OCI-LY7 (cell line): ENCODE measurements at regions not wholly inside any gene's neighbourhood (a gene's known extent, or its start where the extent isn't known, plus 50 kb on each side); places are given as distances from the start of the nearest gene placed in this dataset.

Experiments used
- BruUV-seq: library from RNA; stranded (reverse); fragments of 400-500 nt; replicated peaks from 2 replicates; lab custom pipeline; 2021; lab: Mats Ljungman, UMichigan
- CTCF ChIA-PET: fragments of 300-600 bp; sonication (Branson Sonifier 250); formaldehyde crosslinking; loops from one replicate; lab custom pipeline; 2022; ENCODE audit warnings: antibody characterized with exemption; ENCODE audit not compliant: unreplicated experiment; lab: Charles Lee
- POLR2A ChIA-PET: fragments of 300-600 bp; sonication (Branson Sonifier 250); formaldehyde crosslinking; loops from one replicate; lab custom pipeline; 2022; ENCODE audit warnings: antibody characterized with exemption; lab: Charles Lee
- DNase-seq: peaks from one replicate; pipeline ENCODE4 v3.0.0-alpha.2; 2015; ENCODE audit warnings: low spot score
- H2AFZ ChIP-seq: fragments of 200-600 bp; sonication (generic), shearing (Covaris generic); 2 replicates; pipeline ENCODE4 v1.6.1; 2014; ENCODE audit warnings: mild to moderate bottlenecking, antibody characterized with exemption, low read length, moderate library complexity
- H3K27ac ChIP-seq: fragments of 200-600 bp; sonication (generic); 2 replicates; pipeline ENCODE4 v1.5.1; 2014; ENCODE audit warnings: mixed run types, low read depth, mild to moderate bottlenecking, moderate library complexity, low read length, inconsistent platforms; ENCODE audit not compliant: poor library complexity, severe bottlenecking
- H3K36me3 ChIP-seq: fragments of 200-600 bp; sonication (generic); 2 replicates; pipeline ENCODE4 v1.6.1; 2014; ENCODE audit warnings: mild to moderate bottlenecking, antibody characterized with exemption, low read length, moderate library complexity, mixed read lengths; ENCODE audit not compliant: insufficient read depth
- H3K4me1 ChIP-seq: fragments of 200-600 bp; sonication (generic); 2 replicates; pipeline ENCODE4 v1.5.1; 2014; ENCODE audit warnings: mild to moderate bottlenecking, low read length; ENCODE audit not compliant: insufficient read depth, poor library complexity, severe bottlenecking
- H3K4me2 ChIP-seq: fragments of 200-600 bp; sonication (generic); 2 replicates; pipeline ENCODE4 v1.6.1; 2014; ENCODE audit warnings: mild to moderate bottlenecking, low read length
- H3K4me3 ChIP-seq: fragments of 200-600 bp; sonication (generic); 2 replicates; pipeline ENCODE4 v1.5.1; 2014; ENCODE audit warnings: mild to moderate bottlenecking, low read depth, low read length; ENCODE audit not compliant: poor library complexity, severe bottlenecking
- H3K79me2 ChIP-seq: fragments of 200-600 bp; sonication (generic); 2 replicates; pipeline ENCODE4 v1.6.1; 2016; ENCODE audit warnings: low read depth, mild to moderate bottlenecking, low read length, moderate library complexity, mixed read lengths; ENCODE audit not compliant: insufficient read depth
- H3K9me2 ChIP-seq: fragments of 200-600 bp; sonication (generic); 2 replicates; pipeline ENCODE4 v1.6.1; 2016; ENCODE audit warnings: mild to moderate bottlenecking, low read length, mixed read lengths; ENCODE audit not compliant: insufficient read depth
- H3K9me3 ChIP-seq: fragments of 200-600 bp; sonication (generic); 2 replicates; pipeline ENCODE4 v1.6.1; 2014; ENCODE audit warnings: mild to moderate bottlenecking, mixed run types, low read length, mixed read lengths
- H4K20me1 ChIP-seq: fragments of 200-600 bp; sonication (generic); 2 replicates; pipeline ENCODE4 v1.6.1; 2014; ENCODE audit warnings: mild to moderate bottlenecking, antibody characterized with exemption, low read length, moderate library complexity, mixed read lengths; ENCODE audit not compliant: insufficient read depth
- CTCF ChIP-seq: fragments of 200-600 bp; sonication (generic); conservative IDR thresholded peaks from 2 replicates; pipeline ENCODE4 v1.5.1; 2014; ENCODE audit warnings: mild to moderate bottlenecking, antibody characterized with exemption, low read length, moderate library complexity, mixed read lengths
- EZH2phosphoT487 ChIP-seq: fragments of 200-600 bp; sonication (generic); IDR thresholded peaks from 2 replicates; pipeline ENCODE4 v1.6.1; 2018; ENCODE audit warnings: low read depth, borderline replicate concordance, mild to moderate bottlenecking, mixed run types, antibody characterized with exemption, low read length, moderate library complexity, mixed read lengths
- intact Hi-C: fragments of 100-400 bp; cut with micrococcal nuclease; formaldehyde crosslinking; loops from one replicate; pipeline ENCODE4 v1.10.0; 2022; ENCODE audit not compliant: unreplicated experiment

GRCh38 chr10:71046747-71047146 lies 158.4 kb upstream of the PCBD1 start:
- Histone ChIP-seq H3K9me2 (no peaks in the 10 kb centered on the region), H3K4me3 (no peak overlapping the region), H3K79me2 (no peaks in the 10 kb centered on the region), H3K4me2 (no peak overlapping the region), H3K4me1 (no peaks in the 10 kb centered on the region), H2AFZ (no peak overlapping the region), H3K9me3 (no peaks in the 10 kb centered on the region), H3K27ac (no peak overlapping the region), H4K20me1 (no peaks in the 10 kb centered on the region), H3K36me3 (no peaks in the 10 kb centered on the region)
- ChIA-PET POLR2A (no interaction called here), CTCF (no interaction called here)
- intact Hi-C loops = no loop called here
- DNase-seq = no peak
- no TSS peak for BruUV-seq
- no peak for TF ChIP-seq EZH2phosphoT487

GRCh38 chr10:71048971-71049615 lies 160.7 kb upstream of the PCBD1 start:
- Histone ChIP-seq H3K4me2 (no peak overlapping the region), H3K27ac (no peak overlapping the region), H3K9me2 (no peaks in the 10 kb centered on the region), H3K36me3 (no peaks in the 10 kb centered on the region), H3K4me1 (no peaks in the 10 kb centered on the region), H3K79me2 (no peaks in the 10 kb centered on the region), H3K9me3 (no peaks in the 10 kb centered on the region), H3K4me3 (no peak overlapping the region), H4K20me1 (no peaks in the 10 kb centered on the region), H2AFZ (no peak overlapping the region)
- POLR2A ChIA-PET = interaction anchor here (0.7 kb wide), 2 partner anchors 120 to 1087 kb away, joined by 4 to 7 read pairs; no protein-coding TSS in a partner anchor
- CTCF ChIA-PET = no interaction called here
- DNase-seq = no peak
- intact Hi-C loops = no loop called here
- TF ChIP-seq CTCF = no peak
- no peak for TF ChIP-seq EZH2phosphoT487
- no TSS peak for BruUV-seq

- no TSS peak for BruUV-seq
- TF ChIP-seq EZH2phosphoT487 (no peak), CTCF (no peak)
- DNase-seq = no peak
Observed at GRCh38 chr10:71049994-71050393, 161.6 kb upstream of the PCBD1 start.

More at GRCh38 chr10:71049994-71050393, 161.6 kb upstream of the PCBD1 start:
- H3K4me2 ChIP-seq = no peak overlapping the region
- H3K9me2 ChIP-seq = no peaks in the 10 kb centered on the region
- H3K27ac ChIP-seq = no peak overlapping the region
- H4K20me1 ChIP-seq = no peaks in the 10 kb centered on the region
- H3K36me3 ChIP-seq = no peaks in the 10 kb centered on the region
- intact Hi-C loops = no loop called here
- H3K4me3 ChIP-seq = no peak overlapping the region
- H3K9me3 ChIP-seq = no peaks in the 10 kb centered on the region
- H3K4me1 ChIP-seq = no peaks in the 10 kb centered on the region
- CTCF ChIA-PET = no interaction called here
- no peaks in the 10 kb centered on the region for H3K79me2 ChIP-seq
- POLR2A ChIA-PET = no interaction called here
- H2AFZ ChIP-seq = no peak overlapping the region
